RWPE1 (cell line): ENCODE measurements at regions not wholly inside any gene's neighbourhood (a gene's known extent, or its start where the extent isn't known, plus 50 kb on each side); places are given as distances from the start of the nearest gene placed in this dataset.

Experiments used
- CTCF ChIA-PET: fragments of 350-600 bp; sonication (Branson Sonifier 250); formaldehyde crosslinking; extraction: SDS; loops from one replicate; lab custom pipeline; 2021; lab: Yijun Ruan, JAX
- POLR2A ChIA-PET: fragments of 400-600 bp; formaldehyde crosslinking; extraction: SDS; loops from one replicate; lab custom pipeline; 2020; ENCODE audit warnings: antibody characterized with exemption; ENCODE audit not compliant: low non-redundant PET; lab: Yijun Ruan, JAX
- DNase-seq: peaks from one replicate; pipeline ENCODE4 v3.0.0; 2012; ENCODE audit warnings: low spot score
- H3K27ac ChIP-seq: fragments of 450-650 bp; 2 replicates; pipeline ENCODE4 v1.5.1; 2017
- CTCF ChIP-seq: fragments of 450-650 bp; conservative IDR thresholded peaks from 2 replicates; pipeline ENCODE4 v1.5.1; 2017; ENCODE audit warnings: low read depth, mild to moderate bottlenecking

GRCh38 chr6:4503700-4504099, 272.5 kb upstream of the CDYL start:
- CTCF ChIA-PET = no interaction called here

GRCh38 chr6:4496284-4496683, 279.9 kb upstream of the CDYL start:
- ChIA-PET CTCF (interaction anchor here (0.6 kb wide), 2 partner anchors 16 to 485 kb away, joined by 3 to 4 read pairs; no protein-coding TSS in a partner anchor), POLR2A (interaction anchor here (0.6 kb wide), 1 partner anchor 214 kb away, joined by 3 read pairs; no protein-coding TSS in a partner anchor)
- no peak for TF ChIP-seq CTCF
- no peak for DNase-seq
- H3K27ac ChIP-seq = no peak overlapping the region

More at GRCh38 chr6:4503700-4504099, 272.5 kb upstream of the CDYL start:
- no peak for TF ChIP-seq CTCF
- POLR2A ChIA-PET = no interaction called here
- no peak for DNase-seq
- no peak overlapping the region for H3K27ac ChIP-seq

GRCh38 chr6:4491501-4492260, 284.5 kb upstream of the CDYL start:
- ChIA-PET POLR2A (no interaction called here), CTCF (interaction anchor here (0.6 to 1.0 kb wide), 2 partner anchors 238 to 466 kb away, joined by 4 read pairs; no protein-coding TSS in a partner anchor)
- no peak for TF ChIP-seq CTCF
- no peak for DNase-seq
- H3K27ac ChIP-seq = no peak overlapping the region

DNA sequence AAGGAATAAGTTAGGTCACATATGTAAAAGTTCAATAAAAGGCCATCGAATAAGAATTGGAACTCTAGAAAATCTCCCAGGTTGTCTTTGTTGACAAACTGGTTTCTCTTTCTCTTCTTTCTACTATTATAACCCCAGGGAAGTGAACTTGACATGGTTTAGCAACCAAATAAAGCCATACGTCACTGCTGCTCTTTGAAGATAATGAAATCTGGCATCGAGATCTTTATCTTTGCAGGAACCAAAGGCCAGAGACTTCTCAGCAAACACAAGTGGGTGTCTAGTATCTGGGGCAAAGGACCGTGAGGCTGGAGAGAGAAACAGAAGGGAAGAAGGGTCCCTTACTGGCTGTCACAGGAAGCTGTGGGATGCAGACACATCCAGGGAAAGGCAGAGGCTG, 286.7 kb upstream of the CDYL start:
- CTCF ChIA-PET = no interaction called here
- no peak overlapping the region for H3K27ac ChIP-seq
- POLR2A ChIA-PET = no interaction called here
- no peak for DNase-seq
- TF ChIP-seq CTCF = no peak

DNA sequence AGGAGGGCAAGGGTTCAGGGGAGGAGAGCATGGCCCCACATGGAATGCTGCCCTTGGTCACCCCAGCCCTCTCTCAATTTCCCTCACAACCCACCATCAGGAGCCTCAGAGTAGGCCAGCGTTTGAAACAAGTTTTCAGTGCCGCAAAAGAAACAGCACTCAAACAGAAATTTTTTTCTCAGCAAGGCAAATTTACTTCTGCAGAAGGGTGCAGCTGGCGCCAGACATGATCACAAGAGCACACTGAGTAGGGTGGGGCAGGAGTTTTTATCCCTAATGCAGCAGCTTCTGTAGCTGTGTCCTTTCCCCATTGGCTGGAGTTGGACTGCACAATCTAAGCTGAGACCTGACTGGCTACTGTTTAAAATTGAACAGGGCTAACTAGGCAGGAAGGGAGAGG, 287.8 kb upstream of the CDYL start:
- no peak for TF ChIP-seq CTCF
- ChIA-PET POLR2A (no interaction called here), CTCF (no interaction called here)
- no peak for DNase-seq
- no peak overlapping the region for H3K27ac ChIP-seq

DNA sequence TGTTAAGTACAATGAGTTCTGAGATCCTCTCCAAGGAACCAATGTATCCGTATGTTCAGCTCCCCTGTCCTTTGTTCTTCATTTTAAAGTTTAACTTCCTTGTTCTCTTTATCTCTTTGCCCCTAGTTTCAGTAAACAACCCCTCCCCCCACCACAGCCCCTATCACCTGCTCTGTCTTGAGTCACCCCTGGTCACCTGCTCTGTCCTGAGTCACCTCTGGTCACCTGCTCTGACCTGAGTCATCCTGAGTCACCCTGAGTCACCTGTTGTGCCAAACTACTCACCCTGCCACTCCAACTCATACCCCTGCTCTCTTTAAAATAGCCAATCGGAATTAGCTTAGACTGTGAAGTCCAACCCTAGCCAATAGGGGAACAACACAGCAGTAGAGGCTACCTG, 288.7 kb upstream of the CDYL start:
- POLR2A ChIA-PET = no interaction called here
- CTCF ChIA-PET = no interaction called here
- TF ChIP-seq CTCF = no peak
- no peak overlapping the region for H3K27ac ChIP-seq
- peak; percentile 45 for DNase-seq
